Activated T-cell treated with anti-CD3 and anti-CD28 coated beads, Interleukin-2, amount 50 U/mL, for 4 hours (primary cell): ENCODE measurements at regions not wholly inside any gene's neighbourhood (a gene's known extent, or its start where the extent isn't known, plus 50 kb on each side); places are given as distances from the start of the nearest gene placed in this dataset.

ENCODE experiments used
- ATAC-seq, 2 donors: fragments of 200-7000 bp; cut with Tn5 transposase; one replicate each; pipeline ENCODE4 v1.10.0; 2021
- DNase-seq: peaks from one replicate; pipeline ENCODE4 v3.0.0-alpha.2; 2020
- H3K27me3 Mint-ChIP-seq: one replicate; pipeline ENCODE4 v1.8.0; 2021; ENCODE audit warnings: low read depth, mixed read lengths
- H3K36me3 Mint-ChIP-seq: one replicate; pipeline ENCODE4 v1.8.0; 2022; ENCODE audit warnings: mixed read lengths; ENCODE audit not compliant: insufficient read depth
- H3K4me1 Mint-ChIP-seq: one replicate; pipeline ENCODE4 v1.8.0; 2021; ENCODE audit warnings: low read depth, mixed read lengths
- H3K4me3 Mint-ChIP-seq: one replicate; pipeline ENCODE4 v1.8.0; 2021; ENCODE audit warnings: mild to moderate bottlenecking, moderate library complexity, mixed read lengths
- H3K9me3 Mint-ChIP-seq: one replicate; pipeline ENCODE4 v1.8.0; 2021; ENCODE audit warnings: mixed read lengths

DNA sequence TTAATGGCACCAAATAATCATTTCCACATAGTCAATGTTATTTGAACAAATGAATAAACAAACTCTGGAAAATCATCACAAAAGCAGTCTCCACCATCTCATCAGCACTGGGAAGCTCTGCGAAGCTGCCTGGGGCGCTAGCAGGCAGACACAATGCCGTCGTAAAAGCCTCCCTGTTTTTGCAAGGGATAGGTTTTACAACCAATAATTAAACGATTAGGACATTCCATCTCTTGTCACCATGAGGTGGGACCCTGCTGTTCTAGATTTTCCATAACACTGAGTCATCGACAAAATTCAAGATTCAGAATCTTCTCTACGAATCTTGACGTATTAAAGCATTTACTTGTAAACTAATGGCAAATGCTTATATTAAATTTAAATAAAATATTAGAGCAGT, 172.8 kb upstream of the AKR1E2 start:
- no peak for ATAC-seq
- Mint-ChIP-seq H3K9me3 (no peaks in the 10 kb centered on the region), H3K4me1 (peaks cover 32% of the 10 kb centered on the region), H3K36me3 (no peaks in the 10 kb centered on the region), H3K27me3 (no peaks in the 10 kb centered on the region), H3K4me3 (no peak overlapping the region)
- no peak for DNase-seq

DNA sequence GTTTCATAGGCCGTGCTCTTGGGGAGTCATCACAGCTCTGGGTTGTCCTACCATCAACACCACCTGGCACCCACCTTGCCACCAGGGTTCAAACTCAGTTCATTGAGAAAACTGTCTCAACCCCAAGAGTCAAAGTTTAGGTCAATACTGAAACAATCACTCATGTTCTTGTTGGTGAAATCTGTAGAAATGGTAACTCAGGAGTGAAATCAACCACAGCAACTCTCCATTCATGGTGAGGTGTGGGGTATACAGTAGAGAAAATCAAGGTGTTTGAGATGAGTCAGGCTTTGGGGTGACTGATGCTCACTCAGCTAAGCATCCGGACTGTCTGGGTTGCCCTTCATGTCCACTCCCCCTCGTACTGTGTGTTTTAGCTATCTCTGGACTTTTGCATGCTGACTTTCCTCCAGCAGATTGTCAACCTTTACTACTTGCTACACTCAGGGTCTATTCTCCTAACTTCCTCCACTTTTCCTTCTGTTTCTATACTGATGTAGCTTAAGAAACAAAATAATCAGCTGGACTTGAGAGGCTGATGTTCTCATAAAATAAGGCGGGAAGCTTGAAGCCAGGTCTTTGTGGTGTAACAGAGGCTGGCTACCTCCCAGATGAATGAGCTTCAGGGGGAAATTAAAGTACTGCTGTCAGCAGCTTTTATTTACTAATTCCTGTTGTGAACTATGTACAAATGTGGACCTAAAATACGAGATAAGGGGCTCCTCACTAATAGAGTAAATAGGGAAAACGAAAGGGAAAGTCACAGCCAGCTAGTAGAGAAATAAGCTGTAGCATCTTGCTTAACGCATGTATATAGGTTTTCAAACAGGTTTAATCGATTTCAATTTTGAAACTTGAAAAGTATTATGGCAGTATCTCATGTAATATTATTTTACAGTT, 173.6 kb upstream of the AKR1E2 start:
- H3K4me3 Mint-ChIP-seq = peak overlapping the region; percentile 43
- no peaks in the 10 kb centered on the region for H3K36me3 Mint-ChIP-seq
- DNase-seq (no peak), ATAC-seq (peak; percentile 91 to 93)
- H3K27me3 Mint-ChIP-seq = no peaks in the 10 kb centered on the region
- H3K4me1 Mint-ChIP-seq = peaks cover 32% of the 10 kb centered on the region
- H3K9me3 Mint-ChIP-seq = no peaks in the 10 kb centered on the region

DNA sequence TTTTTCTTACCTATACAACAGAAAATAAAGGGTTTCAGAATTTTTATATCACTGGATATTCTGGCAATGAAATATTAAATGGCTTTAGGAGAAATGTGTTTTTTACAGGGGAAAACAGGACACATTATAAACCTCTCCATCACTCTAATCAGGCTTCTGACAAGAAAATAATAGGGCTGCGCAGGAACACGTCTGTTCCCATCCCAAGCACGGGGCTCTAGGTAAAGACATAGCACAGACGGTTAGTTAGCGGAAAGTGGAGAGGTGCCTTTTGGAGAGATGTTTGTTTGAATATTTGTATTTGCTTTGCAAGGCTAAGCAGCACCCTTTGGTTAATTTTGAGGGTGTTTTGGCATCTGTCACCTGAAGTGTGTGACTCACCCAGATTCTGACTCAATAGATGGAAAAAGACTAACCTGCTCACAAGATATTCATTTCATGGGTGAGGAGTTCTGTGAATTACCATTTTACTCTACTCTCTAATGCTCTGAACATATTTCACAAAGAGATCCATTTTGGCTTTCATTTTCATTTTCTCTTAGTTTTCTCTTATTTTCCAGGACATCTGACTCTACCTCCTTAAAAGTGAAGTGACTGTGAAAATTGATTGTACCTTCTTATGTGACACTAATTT, 174.5 kb upstream of the AKR1E2 start:
- DNase-seq = no peak
- peak overlapping the region; percentile 43 for H3K4me3 Mint-ChIP-seq
- no peaks in the 10 kb centered on the region for H3K36me3 Mint-ChIP-seq
- H3K9me3 Mint-ChIP-seq = no peaks in the 10 kb centered on the region
- H3K27me3 Mint-ChIP-seq = no peaks in the 10 kb centered on the region
- peaks cover 33% of the 10 kb centered on the region for H3K4me1 Mint-ChIP-seq
- peak; percentile 80 to 85 for ATAC-seq

DNA sequence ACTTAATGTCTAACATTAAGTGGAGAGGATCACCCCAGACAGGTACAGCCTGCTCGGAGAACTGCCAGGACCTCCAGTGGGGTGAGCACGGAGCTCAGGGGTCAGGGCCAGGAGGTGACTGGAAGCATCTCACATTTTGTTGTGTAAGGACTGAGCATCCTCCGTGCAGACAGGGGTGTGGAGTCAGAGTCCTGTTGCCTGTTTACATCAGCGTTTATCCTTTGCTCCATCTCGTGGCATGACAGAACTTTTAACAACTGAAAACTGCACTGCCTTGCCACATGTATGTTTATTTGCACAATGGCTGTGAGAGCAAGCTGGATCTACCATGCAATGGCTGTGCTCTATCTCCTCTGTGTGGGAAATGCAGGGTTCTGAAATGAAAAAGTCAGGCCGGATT, 175.4 kb upstream of the AKR1E2 start:
- Mint-ChIP-seq H3K9me3 (no peaks in the 10 kb centered on the region), H3K4me3 (no peak overlapping the region), H3K36me3 (no peaks in the 10 kb centered on the region), H3K4me1 (peaks cover 33% of the 10 kb centered on the region), H3K27me3 (no peaks in the 10 kb centered on the region)
- DNase-seq (no peak), ATAC-seq (no peak)

DNA sequence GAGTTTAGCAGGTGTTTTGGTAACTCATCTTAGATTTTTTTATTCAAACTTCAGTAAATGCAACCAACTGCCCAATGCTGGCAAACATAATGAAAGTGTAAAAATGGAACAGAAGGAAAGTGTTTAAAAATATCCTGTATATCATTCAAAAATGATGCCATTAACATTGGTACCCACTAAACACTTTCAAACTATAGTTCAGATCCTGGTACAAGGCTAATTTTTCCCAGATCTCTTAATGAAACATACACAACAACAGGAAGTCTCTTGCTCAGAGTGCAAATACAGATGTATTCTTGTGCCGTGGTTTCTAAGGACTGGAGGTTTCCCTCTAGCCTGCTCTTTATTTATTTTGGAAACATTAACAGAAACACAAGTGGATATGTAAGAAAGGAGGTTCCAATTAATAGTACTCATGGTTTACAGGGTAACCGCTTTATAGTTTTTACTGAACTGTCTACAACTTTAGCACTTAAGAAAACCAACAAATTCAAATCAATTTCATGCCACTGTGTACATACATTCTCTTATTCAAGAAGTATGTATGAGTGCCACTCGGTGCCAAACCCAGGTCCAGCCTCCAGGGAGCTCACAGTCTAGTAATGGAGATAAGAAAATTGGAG, 176.0 kb upstream of the AKR1E2 start:
- no peaks in the 10 kb centered on the region for H3K27me3 Mint-ChIP-seq
- DNase-seq (no peak), ATAC-seq (no peak)
- H3K4me3 Mint-ChIP-seq = no peak overlapping the region
- no peaks in the 10 kb centered on the region for H3K9me3 Mint-ChIP-seq
- peaks cover 33% of the 10 kb centered on the region for H3K4me1 Mint-ChIP-seq
- no peaks in the 10 kb centered on the region for H3K36me3 Mint-ChIP-seq

DNA sequence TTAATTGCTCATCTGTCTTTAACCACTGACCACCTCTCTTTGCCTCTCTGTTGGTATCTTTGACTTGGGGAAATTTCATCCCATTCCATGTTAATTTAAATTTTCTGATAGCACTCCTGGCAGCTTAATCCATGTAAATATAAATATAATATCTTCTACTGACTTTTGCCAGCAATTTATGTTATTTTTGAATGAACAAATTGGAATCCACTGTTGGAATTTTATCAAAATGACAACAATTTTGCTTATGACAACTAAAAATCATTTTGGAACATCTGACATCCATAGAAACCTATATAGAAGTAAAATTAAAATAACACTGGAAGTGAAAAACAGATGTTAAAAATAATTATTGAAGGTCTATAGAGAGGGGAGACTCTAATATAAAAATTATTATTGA, 176.5 kb upstream of the AKR1E2 start:
- no peak for ATAC-seq
- Mint-ChIP-seq H3K4me3 (no peak overlapping the region), H3K4me1 (peaks cover 32% of the 10 kb centered on the region), H3K9me3 (no peaks in the 10 kb centered on the region), H3K27me3 (no peaks in the 10 kb centered on the region), H3K36me3 (no peaks in the 10 kb centered on the region)
- no peak for DNase-seq

DNA sequence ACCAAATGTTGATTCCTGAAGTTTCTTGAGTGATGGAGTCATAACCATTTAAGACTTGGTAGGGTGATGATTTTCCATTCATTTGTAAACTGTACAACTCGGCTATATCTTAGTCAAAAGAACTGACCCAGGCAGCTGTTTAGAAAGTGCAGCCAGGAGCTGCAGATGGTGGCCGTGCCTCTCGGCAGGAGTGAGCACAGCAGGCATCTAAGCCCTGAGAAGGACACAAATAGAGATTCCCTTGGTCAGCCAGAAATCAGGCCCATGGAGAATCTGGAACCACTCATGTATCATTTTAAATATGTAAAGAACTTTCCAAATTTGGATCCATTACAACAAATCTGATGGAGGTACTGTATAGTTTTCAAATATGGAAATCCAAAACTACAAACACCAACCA, 177.0 kb upstream of the AKR1E2 start:
- Mint-ChIP-seq H3K27me3 (no peaks in the 10 kb centered on the region), H3K9me3 (no peaks in the 10 kb centered on the region), H3K36me3 (no peaks in the 10 kb centered on the region), H3K4me1 (peaks cover 31% of the 10 kb centered on the region), H3K4me3 (no peak overlapping the region)
- ATAC-seq = no peak
- no peak for DNase-seq

DNA sequence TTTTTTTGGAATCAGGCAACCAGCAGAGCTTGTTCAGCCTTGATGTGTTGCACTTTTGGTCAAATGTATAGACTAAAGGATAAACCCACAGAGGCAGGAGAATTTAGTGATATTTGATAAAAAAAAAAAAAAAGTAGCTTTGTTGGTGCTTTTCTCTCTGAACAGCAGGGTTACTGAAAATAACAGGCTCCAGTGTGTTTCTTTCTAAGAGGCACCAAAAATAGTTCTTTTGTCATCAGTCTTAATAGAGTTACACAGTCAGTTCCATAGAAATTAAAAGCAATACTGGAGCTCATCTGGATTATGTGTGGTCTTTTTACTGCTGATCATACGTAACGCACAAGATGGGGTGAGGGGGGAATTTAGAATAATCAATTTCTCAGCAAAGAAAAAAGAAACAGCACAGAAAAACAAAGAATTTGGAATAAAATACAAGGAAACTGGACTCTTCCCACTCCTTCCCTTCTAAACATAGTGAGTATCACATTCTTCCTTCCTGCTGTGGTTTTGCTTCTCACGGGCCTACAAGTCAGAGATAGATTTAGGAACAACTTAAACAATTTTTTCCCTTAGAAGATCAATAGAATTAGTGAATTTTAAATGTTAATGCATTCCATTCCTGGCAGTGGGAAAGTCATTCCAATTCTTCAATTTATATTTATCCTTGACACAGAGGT, 178.8 kb upstream of the AKR1E2 start:
- Mint-ChIP-seq H3K27me3 (no peaks in the 10 kb centered on the region), H3K4me1 (peaks cover 21% of the 10 kb centered on the region), H3K9me3 (no peaks in the 10 kb centered on the region), H3K36me3 (no peaks in the 10 kb centered on the region), H3K4me3 (no peak overlapping the region)
- no peak for ATAC-seq
- no peak for DNase-seq

DNA sequence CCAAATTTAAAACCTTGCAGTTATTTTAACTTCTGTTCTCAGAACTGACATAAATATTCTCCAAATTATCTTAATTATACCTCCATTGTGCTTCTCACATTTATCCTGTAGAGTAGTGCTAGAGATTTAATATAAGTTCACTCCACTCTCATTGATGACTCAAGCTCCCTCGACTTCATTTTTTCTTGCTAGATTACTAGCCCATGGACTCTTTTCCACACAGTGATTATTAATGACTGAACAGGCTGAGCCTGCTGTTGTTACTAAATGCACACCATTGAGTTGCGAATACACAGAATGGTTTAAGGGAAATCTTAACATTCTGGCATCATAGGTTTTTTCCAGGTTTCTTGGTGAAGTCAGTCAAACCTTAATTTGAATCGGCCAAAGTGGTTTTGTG, 179.5 kb upstream of the AKR1E2 start:
- Mint-ChIP-seq H3K4me3 (no peak overlapping the region), H3K4me1 (peaks cover 14% of the 10 kb centered on the region), H3K9me3 (no peaks in the 10 kb centered on the region), H3K36me3 (no peaks in the 10 kb centered on the region), H3K27me3 (no peaks in the 10 kb centered on the region)
- DNase-seq (no peak), ATAC-seq (no peak)

DNA sequence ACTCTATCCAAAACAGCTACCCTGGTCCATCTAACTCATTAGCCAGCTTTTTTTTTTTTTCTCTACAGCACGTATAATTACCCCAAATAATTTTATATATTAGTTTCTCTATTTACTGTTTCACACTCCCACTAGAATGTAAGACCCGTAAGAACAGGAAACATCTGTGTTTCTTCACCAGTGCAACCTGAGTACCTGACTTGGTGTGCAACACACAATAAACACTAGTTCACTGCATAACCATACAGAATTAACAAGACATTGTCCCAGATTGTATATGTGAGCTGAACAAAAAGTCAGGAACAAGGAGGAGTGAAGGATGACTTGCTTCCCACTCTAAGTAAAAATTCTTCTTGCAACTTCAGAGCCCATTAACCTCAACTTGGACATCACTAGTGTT, 180.2 kb upstream of the AKR1E2 start:
- Mint-ChIP-seq H3K36me3 (no peaks in the 10 kb centered on the region), H3K9me3 (no peaks in the 10 kb centered on the region), H3K4me1 (peaks cover 7% of the 10 kb centered on the region), H3K27me3 (no peaks in the 10 kb centered on the region), H3K4me3 (no peak overlapping the region)
- ATAC-seq = no peak
- no peak for DNase-seq

DNA sequence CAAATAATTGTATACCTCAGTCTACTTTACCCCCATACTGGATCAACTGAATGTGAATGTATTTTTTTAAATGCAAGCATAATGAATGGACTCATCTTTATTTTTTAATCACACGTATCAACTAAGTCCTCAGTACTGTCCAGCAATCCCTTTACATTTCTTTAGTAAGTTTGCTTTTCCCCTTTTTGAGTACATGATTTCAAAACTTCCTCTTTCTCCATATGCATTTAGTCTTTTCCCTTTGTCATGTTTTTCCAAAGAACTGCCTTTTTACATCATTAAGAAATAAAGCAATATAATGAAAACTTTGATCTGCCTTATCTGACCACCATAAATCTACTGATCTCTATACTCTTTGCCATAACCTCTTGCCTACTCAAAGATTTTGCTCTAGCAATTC, 182.5 kb upstream of the AKR1E2 start:
- no peaks in the 10 kb centered on the region for H3K27me3 Mint-ChIP-seq
- H3K36me3 Mint-ChIP-seq = no peaks in the 10 kb centered on the region
- DNase-seq (no peak), ATAC-seq (no peak)
- no peak overlapping the region for H3K4me3 Mint-ChIP-seq
- H3K9me3 Mint-ChIP-seq = no peaks in the 10 kb centered on the region
- H3K4me1 Mint-ChIP-seq = peaks cover 2% of the 10 kb centered on the region

DNA sequence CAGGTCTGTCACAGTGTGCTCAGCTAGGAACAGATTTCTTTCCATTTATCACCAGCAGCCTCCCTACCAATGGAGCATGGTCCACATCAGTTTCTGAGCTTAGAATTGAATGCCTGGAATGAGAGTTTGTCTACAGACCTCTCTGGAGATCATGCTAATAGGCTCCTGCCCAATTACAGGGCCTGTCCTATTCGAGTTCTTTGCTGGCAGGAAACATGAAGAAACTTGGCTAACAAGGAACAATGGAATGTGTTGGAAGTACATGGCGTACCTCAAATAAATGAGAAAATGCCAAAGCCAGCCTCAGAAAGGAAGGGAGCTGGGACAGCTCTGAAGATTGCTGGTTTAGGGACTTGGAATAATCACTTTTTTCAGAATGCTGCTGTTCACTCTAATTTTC, 186.0 kb upstream of the AKR1E2 start:
- DNase-seq = no peak
- Mint-ChIP-seq H3K36me3 (no peaks in the 10 kb centered on the region), H3K4me1 (peaks cover 3% of the 10 kb centered on the region), H3K9me3 (no peaks in the 10 kb centered on the region), H3K27me3 (no peaks in the 10 kb centered on the region), H3K4me3 (no peak overlapping the region)
- ATAC-seq = no peak

DNA sequence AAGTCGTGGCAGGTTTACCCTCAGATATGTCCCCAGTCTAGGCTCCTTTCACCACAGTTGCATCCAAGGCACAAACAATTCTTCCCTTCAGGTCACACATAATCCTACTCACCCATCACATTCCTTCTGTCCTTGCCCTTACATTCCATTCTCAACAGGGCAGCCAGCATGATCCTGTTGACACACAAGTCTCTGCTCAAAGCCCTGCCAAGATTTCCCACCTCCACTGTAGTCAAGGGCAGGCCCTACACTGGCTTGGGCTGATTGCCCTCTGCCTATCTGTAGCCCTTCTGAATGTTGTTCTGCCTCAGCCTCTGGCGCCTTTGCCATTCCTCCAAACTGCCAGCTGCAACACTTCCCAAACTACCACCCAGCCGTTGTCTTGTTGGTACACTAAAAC, 187.9 kb upstream of the AKR1E2 start:
- ATAC-seq = no peak
- H3K4me1 Mint-ChIP-seq = peaks cover 3% of the 10 kb centered on the region

DNA sequence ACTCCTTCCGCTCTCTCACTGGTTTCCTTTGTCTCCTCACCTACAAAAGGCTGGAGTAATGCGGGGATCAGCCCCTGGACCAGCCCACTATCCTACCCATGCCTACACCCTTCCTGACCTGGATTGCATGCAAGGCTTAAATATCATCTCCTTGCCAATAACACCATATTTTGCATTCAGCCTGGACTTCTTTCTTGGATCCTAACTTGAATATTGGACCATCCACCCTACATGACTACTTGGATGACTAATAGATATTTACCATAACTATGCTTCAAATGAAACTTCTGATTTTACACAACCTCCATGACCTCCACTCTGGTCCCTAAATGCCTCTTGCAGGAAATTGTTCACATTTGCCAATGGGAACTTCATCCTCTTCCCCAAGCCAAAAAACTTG, 188.3 kb upstream of the AKR1E2 start:
- DNase-seq = no peak
- Mint-ChIP-seq H3K27me3 (no peaks in the 10 kb centered on the region), H3K4me1 (peaks cover 3% of the 10 kb centered on the region), H3K36me3 (no peaks in the 10 kb centered on the region), H3K9me3 (no peaks in the 10 kb centered on the region), H3K4me3 (no peak overlapping the region)
- no peak for ATAC-seq

More for the DNA sequence above, 187.9 kb upstream of the AKR1E2 start:
- Mint-ChIP-seq H3K9me3 (no peaks in the 10 kb centered on the region), H3K27me3 (no peaks in the 10 kb centered on the region), H3K4me3 (no peak overlapping the region), H3K36me3 (no peaks in the 10 kb centered on the region)
- DNase-seq = no peak
